ENCODE measurements at regions not wholly inside any gene's neighbourhood (a gene's known extent, or its start where the extent isn't known, plus 50 kb on each side); places are given as distances from the start of the nearest gene placed in this dataset.

GRCh38 chr15:69897471-69898237 lies 200.1 kb downstream of the TLE3 start:
- Mint-ChIP-seq H3K9me3 (no peaks in the 10 kb centered on the region), H3K27me3 (ENCODE audit: insufficient read depth) (peaks cover 10% of the 10 kb centered on the region), H3K4me1 (peaks cover 26% of the 10 kb centered on the region), H3K36me3 (ENCODE audit: low read depth) (no peaks in the 10 kb centered on the region), H3K4me3 (no peak overlapping the region), H3K27ac (no peak overlapping the region)
- Histone ChIP-seq H3K9me3 (ENCODE audit: control insufficient read depth, low read length) (no peaks in the 10 kb centered on the region), H3K27me3 (ENCODE audit: control insufficient read depth, insufficient read depth, low read length, poor library complexity, severe bottlenecking) (no peaks in the 10 kb centered on the region), H3K4me1 (ENCODE audit: control insufficient read depth, insufficient read depth, low read length) (peaks cover 6% of the 10 kb centered on the region), H3K4me3 (ENCODE audit: low read length) (no peak overlapping the region), H3K9ac (ENCODE audit: extremely low read depth, low read length, poor library complexity, severe bottlenecking) (no peak overlapping the region), H3K36me3 (ENCODE audit: control insufficient read depth, insufficient read depth, low read length) (no peaks in the 10 kb centered on the region), H3K27ac (ENCODE audit: low read depth, low read length) (no peak overlapping the region)
- TF ChIP-seq, protein P1, sequence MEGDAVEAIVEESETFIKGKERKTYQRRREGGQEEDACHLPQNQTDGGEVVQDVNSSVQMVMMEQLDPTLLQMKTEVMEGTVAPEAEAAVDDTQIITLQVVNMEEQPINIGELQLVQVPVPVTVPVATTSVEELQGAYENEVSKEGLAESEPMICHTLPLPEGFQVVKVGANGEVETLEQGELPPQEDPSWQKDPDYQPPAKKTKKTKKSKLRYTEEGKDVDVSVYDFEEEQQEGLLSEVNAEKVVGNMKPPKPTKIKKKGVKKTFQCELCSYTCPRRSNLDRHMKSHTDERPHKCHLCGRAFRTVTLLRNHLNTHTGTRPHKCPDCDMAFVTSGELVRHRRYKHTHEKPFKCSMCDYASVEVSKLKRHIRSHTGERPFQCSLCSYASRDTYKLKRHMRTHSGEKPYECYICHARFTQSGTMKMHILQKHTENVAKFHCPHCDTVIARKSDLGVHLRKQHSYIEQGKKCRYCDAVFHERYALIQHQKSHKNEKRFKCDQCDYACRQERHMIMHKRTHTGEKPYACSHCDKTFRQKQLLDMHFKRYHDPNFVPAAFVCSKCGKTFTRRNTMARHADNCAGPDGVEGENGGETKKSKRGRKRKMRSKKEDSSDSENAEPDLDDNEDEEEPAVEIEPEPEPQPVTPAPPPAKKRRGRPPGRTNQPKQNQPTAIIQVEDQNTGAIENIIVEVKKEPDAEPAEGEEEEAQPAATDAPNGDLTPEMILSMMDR (conservative IDR thresholded peaks at IDR 0.05): no peak
- no peak for DNase-seq
- WGBS, 2 experiments (ENCODE audit: insufficient coverage in 1 of 2, insufficient read length in 1 of 2): 95 to 97% methylated on average over 5 to 9 of the region's 9 CpGs

DNA sequence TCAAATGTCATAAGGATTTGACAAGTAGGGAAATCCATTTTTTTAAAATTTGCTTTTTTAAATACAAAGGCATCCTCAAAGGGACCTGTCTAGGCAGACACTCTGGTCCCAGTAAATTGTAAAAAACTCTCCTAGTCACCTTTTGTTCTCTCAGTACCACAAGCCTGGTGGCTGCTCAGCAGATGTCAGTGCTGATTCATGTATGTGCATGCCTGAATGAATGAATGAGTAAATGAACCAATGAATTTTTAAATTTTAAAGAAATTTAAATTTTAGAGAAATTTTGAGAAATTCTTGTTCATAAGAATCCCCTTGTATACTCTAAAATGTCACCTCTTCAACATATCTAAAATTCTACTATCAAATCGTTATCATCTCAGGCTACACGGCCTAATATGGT lies 199.5 kb downstream of the TLE3 start:
- Mint-ChIP-seq H3K9me3 (no peaks in the 10 kb centered on the region), H3K27ac (no peak overlapping the region), H3K36me3 (ENCODE audit: low read depth) (no peaks in the 10 kb centered on the region), H3K4me1 (peaks cover 24% of the 10 kb centered on the region), H3K4me3 (no peak overlapping the region), H3K27me3 (ENCODE audit: insufficient read depth) (peaks cover 10% of the 10 kb centered on the region)
- no peaks in the 10 kb centered on the region for H3K9me3 ChIP-seq (ENCODE audit: control insufficient read depth, low read length)
- H3K36me3 ChIP-seq (ENCODE audit: control insufficient read depth, insufficient read depth, low read length): no peaks in the 10 kb centered on the region
- peaks cover 6% of the 10 kb centered on the region for H3K4me1 ChIP-seq (ENCODE audit: control insufficient read depth, insufficient read depth, low read length)
- 91% methylated on average over 2 of the region's 2 CpGs; no CpG with 5 or more reads in 1 of the 2 experiments for WGBS, 2 experiments (ENCODE audit: insufficient coverage in 1 of 2, insufficient read length in 1 of 2)
- TF ChIP-seq, protein P1 (conservative IDR thresholded peaks at IDR 0.05): no peak
- DNase-seq: no peak
- no peak overlapping the region for H3K4me3 ChIP-seq (ENCODE audit: low read length)
- H3K27me3 ChIP-seq (ENCODE audit: control insufficient read depth, insufficient read depth, low read length, poor library complexity, severe bottlenecking): no peaks in the 10 kb centered on the region
- H3K27ac ChIP-seq (ENCODE audit: low read depth, low read length): no peak overlapping the region
- no peak overlapping the region for H3K9ac ChIP-seq (ENCODE audit: extremely low read depth, low read length, poor library complexity, severe bottlenecking)

GRCh38 chr15:69902414-69903062 lies 195.2 kb downstream of the TLE3 start:
- TF ChIP-seq, protein P1 (conservative IDR thresholded peaks at IDR 0.05): no peak
- DNase-seq: no peak
- H3K27me3 Mint-ChIP-seq (ENCODE audit: insufficient read depth): no peaks in the 10 kb centered on the region
- Histone ChIP-seq H3K27me3 (ENCODE audit: control insufficient read depth, insufficient read depth, low read length, poor library complexity, severe bottlenecking) (no peaks in the 10 kb centered on the region), H3K4me1 (ENCODE audit: control insufficient read depth, insufficient read depth, low read length) (no peaks in the 10 kb centered on the region), H3K9me3 (ENCODE audit: control insufficient read depth, low read length) (no peaks in the 10 kb centered on the region), H3K36me3 (ENCODE audit: control insufficient read depth, insufficient read depth, low read length) (no peaks in the 10 kb centered on the region), H3K9ac (ENCODE audit: extremely low read depth, low read length, poor library complexity, severe bottlenecking) (no peak overlapping the region), H3K4me3 (ENCODE audit: low read length) (no peak overlapping the region), H3K27ac (ENCODE audit: low read depth, low read length) (no peak overlapping the region)
- no peak overlapping the region for H3K4me3 Mint-ChIP-seq
- 90 to 91% methylated on average over 5 to 7 of the region's 7 CpGs for WGBS, 2 experiments (ENCODE audit: insufficient coverage in 1 of 2, insufficient read length in 1 of 2)
- H3K27ac Mint-ChIP-seq: no peak overlapping the region
- peaks cover 23% of the 10 kb centered on the region for H3K4me1 Mint-ChIP-seq
- no peaks in the 10 kb centered on the region for H3K36me3 Mint-ChIP-seq (ENCODE audit: low read depth)
- H3K9me3 Mint-ChIP-seq: no peaks in the 10 kb centered on the region

All from endodermal cell (in vitro differentiated cells).